ENCODE measurements at regions not wholly inside any gene's neighbourhood (a gene's known extent, or its start where the extent isn't known, plus 50 kb on each side); places are given as distances from the start of the nearest gene placed in this dataset.

- peak in 1 of 4 donors; percentile 7 for DNase-seq
- Histone ChIP-seq H3K27ac (no peak overlapping the region), H3K4me3 (no peak overlapping the region), H3K27me3 (no peaks in the 10 kb centered on the region), H3K36me3 (peaks cover 0 to 9% of the 10 kb centered on the region in 2 donors), H3K9me3 (no peaks in the 10 kb centered on the region), H3K4me1 (peaks cover 0 to 36% of the 10 kb centered on the region in 2 donors)
- ATAC-seq = no peak
- intact Hi-C loops (cut with DNase I) = loop anchor here in 1 of 2 donors (10.0 kb wide), 1 partner anchor 346 kb away; no protein-coding TSS in a partner anchor
- no peak for TF ChIP-seq CTCF (IDR thresholded peaks at IDR 0.05)
Observed at GRCh38 chr6:144588697-144589325, 303.7 kb downstream of the UTRN start.

- DNase-seq (peak in 1 of 4 donors; percentile 8), ATAC-seq (peak; percentile 56)
- Histone ChIP-seq H3K4me1 (peaks cover 0 to 48% of the 10 kb centered on the region in 2 donors), H3K4me3 (no peak overlapping the region), H3K9me3 (no peaks in the 10 kb centered on the region), H3K27ac (no peak overlapping the region), H3K27me3 (no peaks in the 10 kb centered on the region), H3K36me3 (peaks cover 0 to 9% of the 10 kb centered on the region in 2 donors)
- intact Hi-C loops (cut with DNase I) = no loop called here
- no peak for TF ChIP-seq CTCF (IDR thresholded peaks at IDR 0.05)
Observed at GRCh38 chr6:144590532-144590931, 305.4 kb downstream of the UTRN start.

GRCh38 chr6:144593392-144593791 is 308.3 kb downstream of the UTRN start:
- Histone ChIP-seq H3K4me1 (peaks cover 0 to 48% of the 10 kb centered on the region in 2 donors), H3K4me3 (no peak overlapping the region), H3K36me3 (peaks cover 0 to 9% of the 10 kb centered on the region in 2 donors), H3K27ac (no peak overlapping the region), H3K27me3 (no peaks in the 10 kb centered on the region), H3K9me3 (no peaks in the 10 kb centered on the region)
- TF ChIP-seq CTCF (IDR thresholded peaks at IDR 0.05) = no peak
- intact Hi-C loops (cut with DNase I) = no loop called here
- no peak for ATAC-seq
- DNase-seq = no peak

GRCh38 chr6:144594585-144594984 is 309.4 kb downstream of the UTRN start:
- TF ChIP-seq CTCF (IDR thresholded peaks at IDR 0.05) = no peak
- ATAC-seq = no peak
- intact Hi-C loops (cut with DNase I) = no loop called here

GRCh38 chr6:144595266-144595665 is 310.1 kb downstream of the UTRN start:
- peaks cover 0 to 30% of the 10 kb centered on the region in 2 donors for H3K4me1 ChIP-seq
- H3K27me3 ChIP-seq = no peaks in the 10 kb centered on the region
- no peak for TF ChIP-seq CTCF (IDR thresholded peaks at IDR 0.05)
- no peak overlapping the region for H3K27ac ChIP-seq
- no peak overlapping the region for H3K4me3 ChIP-seq
- intact Hi-C loops (cut with DNase I) = no loop called here
- H3K36me3 ChIP-seq = peaks cover 0 to 14% of the 10 kb centered on the region in 2 donors
- ATAC-seq = no peak
- DNase-seq = no peak
- H3K9me3 ChIP-seq = peaks cover 0 to 2% of the 10 kb centered on the region in 2 donors

More at GRCh38 chr6:144594585-144594984, 309.4 kb downstream of the UTRN start:
- DNase-seq = no peak
- no peaks in the 10 kb centered on the region for H3K9me3 ChIP-seq
- H3K27ac ChIP-seq = no peak overlapping the region
- no peak overlapping the region for H3K4me3 ChIP-seq
- no peaks in the 10 kb centered on the region for H3K27me3 ChIP-seq
- H3K36me3 ChIP-seq = peaks cover 0 to 9% of the 10 kb centered on the region in 2 donors
- peaks cover 0 to 37% of the 10 kb centered on the region in 2 donors for H3K4me1 ChIP-seq
